Body of pancreas (tissue), 4 donors: ENCODE measurements at regions not wholly inside any gene's neighbourhood (a gene's known extent, or its start where the extent isn't known, plus 50 kb on each side); places are given as distances from the start of the nearest gene placed in this dataset.

Source experiments
- POLR2A ChIP-seq, 3 donors: fragments of 450-650 bp; IDR thresholded peaks; one replicate each; pipeline ENCODE4 v1.6.1; 2016; ENCODE audit warnings: antibody characterized with exemption in 3 of 3, mild to moderate bottlenecking in 2 of 3
- TF ChIP-seq, protein P1 (sequence below), 7 experiments: fragments of 450-650 bp in 4 of 7; fragments of 200-600 bp in 3 of 7; sonication (generic) in 3 of 7; IDR thresholded peaks; one replicate each; pipeline ENCODE4 v1.5.1; 2016 to 2019; ENCODE audit warnings: antibody characterized with exemption in 7 of 7

DNA sequence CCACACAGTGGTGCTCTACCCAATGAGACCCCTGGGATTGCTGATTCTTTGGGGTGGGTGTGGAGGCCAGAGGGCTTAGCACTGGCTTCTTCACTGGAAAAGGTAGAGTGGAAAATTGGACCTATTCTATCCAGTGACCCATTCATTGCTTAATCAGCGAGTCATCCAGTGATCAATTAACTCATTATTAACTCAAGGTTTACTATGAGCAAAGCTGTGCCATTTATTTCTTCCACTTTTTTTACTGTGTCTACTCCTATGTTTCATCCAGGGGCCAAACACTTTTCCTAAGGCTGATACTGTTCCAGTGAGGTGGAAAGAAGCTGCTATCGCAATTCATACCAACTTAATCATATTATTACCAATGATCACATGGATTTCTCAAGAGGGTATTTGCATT lies 363.9 kb downstream of the RPS6KC1 start:
- TF ChIP-seq, protein P1, sequence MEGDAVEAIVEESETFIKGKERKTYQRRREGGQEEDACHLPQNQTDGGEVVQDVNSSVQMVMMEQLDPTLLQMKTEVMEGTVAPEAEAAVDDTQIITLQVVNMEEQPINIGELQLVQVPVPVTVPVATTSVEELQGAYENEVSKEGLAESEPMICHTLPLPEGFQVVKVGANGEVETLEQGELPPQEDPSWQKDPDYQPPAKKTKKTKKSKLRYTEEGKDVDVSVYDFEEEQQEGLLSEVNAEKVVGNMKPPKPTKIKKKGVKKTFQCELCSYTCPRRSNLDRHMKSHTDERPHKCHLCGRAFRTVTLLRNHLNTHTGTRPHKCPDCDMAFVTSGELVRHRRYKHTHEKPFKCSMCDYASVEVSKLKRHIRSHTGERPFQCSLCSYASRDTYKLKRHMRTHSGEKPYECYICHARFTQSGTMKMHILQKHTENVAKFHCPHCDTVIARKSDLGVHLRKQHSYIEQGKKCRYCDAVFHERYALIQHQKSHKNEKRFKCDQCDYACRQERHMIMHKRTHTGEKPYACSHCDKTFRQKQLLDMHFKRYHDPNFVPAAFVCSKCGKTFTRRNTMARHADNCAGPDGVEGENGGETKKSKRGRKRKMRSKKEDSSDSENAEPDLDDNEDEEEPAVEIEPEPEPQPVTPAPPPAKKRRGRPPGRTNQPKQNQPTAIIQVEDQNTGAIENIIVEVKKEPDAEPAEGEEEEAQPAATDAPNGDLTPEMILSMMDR (IDR thresholded peaks at IDR 0.05), result no peak
- TF ChIP-seq POLR2A (IDR thresholded peaks at IDR 0.05), result no peak
